Fibroblast of the conjunctiva (primary cell): ENCODE measurements at regions not wholly inside any gene's neighbourhood (a gene's known extent, or its start where the extent isn't known, plus 50 kb on each side); places are given as distances from the start of the nearest gene placed in this dataset.

Source experiments
- DNase-seq: peaks from one replicate; pipeline ENCODE4 v3.0.0-alpha.2; 2010; ENCODE audit warnings: low read depth

- no peak for DNase-seq
Observed at GRCh38 chr4:125517831-125518230, 203.1 kb downstream of the FAT4 start.

GRCh38 chr4:125518281-125518680 is 203.5 kb downstream of the FAT4 start:
- DNase-seq, result no peak

DNA sequence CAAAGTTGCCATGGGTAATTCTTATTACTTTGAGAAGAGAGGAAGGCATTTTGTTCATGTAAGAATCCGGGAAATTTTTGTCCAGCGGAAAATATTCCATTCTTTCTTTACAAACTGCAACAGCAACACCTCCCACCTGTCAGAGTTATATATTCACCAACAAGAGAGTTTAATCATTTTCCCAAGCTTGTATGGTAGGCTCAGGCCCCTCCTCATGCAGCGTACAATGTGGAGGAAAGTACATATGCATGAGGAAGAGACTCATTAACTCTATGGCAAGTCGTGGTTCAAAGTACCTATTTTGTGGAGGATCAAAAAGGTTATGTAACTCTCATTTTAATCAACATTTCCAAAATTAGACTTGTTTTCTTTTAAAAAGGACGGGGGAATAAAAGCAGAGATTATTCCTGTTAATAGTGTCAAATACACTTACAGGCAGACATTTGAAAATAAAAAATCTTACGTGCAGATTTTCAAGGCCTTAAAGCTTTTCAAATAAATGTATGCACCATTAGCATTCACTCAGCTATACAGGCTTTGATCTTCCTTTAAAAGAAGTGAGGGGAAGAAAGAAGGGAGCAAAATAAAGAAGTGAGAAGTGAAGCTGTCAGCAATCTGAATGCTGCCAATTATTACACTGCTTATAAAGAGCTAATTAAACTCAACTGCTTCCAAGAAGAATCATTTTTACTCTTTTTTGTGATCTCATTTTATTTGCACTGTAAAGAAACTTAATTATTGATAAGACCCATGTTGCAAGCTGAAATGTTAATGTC is 204.8 kb downstream of the FAT4 start:
- no peak for DNase-seq

DNA sequence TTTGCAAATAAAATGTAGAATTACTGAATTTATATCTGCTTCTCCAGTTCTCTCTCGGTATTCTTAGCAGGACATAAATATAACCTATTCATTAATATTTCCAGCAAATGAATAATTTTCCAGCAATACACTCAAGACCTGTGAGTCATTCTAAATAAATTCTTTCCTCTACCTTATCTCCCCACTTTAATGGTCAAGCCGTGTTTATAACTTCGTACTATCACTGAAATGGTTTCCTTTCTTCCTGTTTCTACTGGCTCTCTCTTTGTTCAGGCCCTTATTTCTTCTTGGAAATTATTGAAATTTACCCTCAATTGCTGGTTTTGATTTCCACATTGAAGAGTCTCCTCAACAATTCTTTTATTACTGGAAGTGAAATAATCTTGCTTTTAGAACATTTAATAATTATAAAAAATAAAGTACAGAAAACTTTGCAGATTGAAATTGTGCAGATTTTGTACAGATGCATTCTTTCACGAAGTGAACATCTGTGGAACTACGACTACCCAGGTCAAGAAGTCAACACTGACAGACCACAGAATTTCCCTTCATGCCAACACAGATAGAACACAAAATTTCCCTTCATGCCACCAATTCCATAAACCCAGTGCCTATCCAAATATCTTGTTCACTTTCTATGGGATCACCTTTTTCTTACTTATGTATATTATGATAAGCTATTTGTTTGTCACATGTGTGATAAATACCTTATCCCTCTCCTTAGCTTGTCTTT is 205.7 kb downstream of the FAT4 start:
- DNase-seq, result no peak

GRCh38 chr4:125522588-125522987 is 207.8 kb downstream of the FAT4 start:
- DNase-seq, result no peak

- DNase-seq, result no peak
Observed at GRCh38 chr4:125522992-125523391, 208.2 kb downstream of the FAT4 start.

DNA sequence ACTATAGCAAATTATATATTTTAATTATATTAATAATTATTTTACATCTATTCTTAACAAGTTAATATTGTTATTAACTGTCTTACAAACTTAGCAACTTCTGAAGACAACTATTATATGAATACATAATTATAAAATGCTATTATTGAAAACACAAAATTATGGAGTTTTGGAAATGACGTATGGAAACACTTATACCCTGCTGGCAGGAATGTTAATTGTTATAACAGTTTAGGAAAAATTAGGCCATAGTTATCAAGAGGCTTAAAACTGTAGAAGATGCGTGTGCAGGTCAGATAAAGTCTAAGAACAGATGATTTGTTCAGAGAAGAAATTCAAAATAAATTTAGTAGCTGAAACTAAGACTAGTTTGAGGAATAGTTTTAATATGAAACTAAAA is 211.7 kb downstream of the FAT4 start:
- no peak for DNase-seq

DNA sequence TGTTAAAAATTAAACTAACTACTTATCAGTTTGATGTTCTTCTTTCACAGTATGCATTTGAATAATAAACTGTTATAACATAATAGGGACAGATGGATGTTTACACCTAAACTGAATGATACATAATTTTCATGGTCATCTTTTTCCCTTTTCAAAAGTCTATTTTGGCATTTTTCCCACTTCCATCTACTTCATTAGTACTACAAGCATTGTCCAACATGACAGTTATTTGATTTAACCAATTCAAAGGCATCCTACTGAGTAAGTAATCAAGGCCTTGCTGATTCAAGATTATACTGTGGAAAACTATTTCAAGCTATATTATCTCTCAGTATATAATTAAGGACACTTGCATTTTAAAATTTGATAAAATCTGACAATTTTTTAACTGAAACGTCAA is 212.9 kb downstream of the FAT4 start:
- no peak for DNase-seq

DNA sequence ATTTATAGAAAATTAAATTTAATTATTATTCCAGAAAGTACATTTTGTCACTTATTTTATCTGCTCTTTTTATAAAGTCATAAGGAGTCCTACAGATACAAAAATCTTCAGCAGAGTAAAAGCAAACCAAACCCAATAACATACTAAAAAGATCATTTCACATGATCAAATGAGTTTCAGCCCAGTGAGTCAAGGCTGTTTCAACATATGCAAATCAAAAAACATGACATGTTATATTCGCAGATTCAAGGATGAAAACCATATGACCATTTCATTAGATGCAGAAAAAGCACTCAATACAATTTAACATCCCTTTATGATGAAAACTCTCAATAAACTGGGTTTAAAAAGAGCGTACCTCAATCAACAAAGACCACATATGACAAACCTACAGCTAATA is 214.3 kb downstream of the FAT4 start:
- DNase-seq, result peak; percentile 0

- no peak for DNase-seq
Observed at GRCh38 chr4:125538670-125539069, 223.9 kb downstream of the FAT4 start.

GRCh38 chr4:125539691-125540090 is 224.9 kb downstream of the FAT4 start:
- DNase-seq, result no peak

DNA sequence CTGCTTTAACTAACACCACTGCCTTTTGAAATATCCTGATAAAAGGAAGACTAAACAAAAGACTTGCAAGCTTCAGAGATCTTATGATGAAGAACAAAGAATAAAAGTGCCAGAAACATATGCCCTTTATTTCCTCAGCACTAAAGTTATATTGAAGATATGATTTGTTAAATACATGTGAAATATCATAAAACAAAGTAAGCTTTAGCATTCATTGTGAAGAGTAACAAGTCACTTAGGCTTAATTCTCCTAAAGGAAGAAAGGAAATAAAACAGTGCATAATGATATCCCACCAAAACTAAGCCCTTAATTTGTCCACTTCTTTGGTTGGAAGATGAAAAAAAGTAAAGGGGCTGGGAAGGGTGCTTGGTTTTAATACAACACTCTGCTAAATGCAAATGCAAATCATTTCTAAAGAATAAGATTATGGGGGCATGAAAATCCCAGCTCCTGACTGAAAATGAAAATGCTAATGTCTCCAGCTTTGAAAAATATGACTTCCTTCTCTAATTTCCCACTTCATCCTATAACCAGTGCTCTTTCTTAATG is 227.2 kb downstream of the FAT4 start:
- DNase-seq, result no peak

DNA sequence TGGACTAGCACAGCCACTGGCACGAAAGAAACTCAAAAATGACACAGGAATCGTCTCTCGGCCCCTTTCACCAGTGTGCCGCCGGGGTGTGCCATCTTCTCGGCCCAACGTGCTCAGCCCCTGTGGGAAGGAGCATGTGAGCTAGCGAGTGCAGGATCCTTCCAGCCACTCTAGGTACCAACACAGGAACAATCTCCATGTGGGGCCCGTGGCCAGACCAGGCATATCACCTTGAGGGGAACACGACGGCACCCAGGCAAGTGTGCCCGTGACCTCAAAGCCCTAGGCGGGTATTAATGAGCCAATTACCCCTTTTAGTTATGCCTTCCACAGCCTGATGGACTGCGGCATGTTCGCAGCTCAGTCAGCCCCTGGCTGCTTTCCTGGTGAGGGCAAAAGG is 231.5 kb downstream of the FAT4 start:
- no peak for DNase-seq

- DNase-seq, result peak; percentile 8
Observed at GRCh38 chr4:125547836-125548235, 233.1 kb downstream of the FAT4 start.

- DNase-seq, result no peak
Observed at GRCh38 chr4:125550769-125551168, 236.0 kb downstream of the FAT4 start.

DNA sequence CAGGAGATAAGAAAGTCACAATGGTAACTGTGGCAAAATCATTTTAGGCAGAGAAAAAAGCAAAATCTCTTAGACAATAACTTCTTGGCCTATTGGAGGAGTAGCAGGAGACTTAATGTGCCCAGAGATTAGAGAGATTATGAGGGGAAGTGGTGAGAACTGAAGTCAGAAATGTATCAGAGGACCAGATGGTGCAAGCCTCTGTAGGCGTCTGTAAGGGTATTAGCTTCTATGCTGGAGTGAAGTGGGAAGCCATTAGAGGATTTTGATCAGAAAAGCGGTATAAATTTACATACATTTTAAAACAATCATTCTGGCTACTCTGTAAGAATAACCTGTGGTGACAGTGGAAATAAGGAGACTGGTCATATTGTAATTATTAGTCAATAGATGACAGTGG is 236.7 kb downstream of the FAT4 start:
- no peak for DNase-seq

DNA sequence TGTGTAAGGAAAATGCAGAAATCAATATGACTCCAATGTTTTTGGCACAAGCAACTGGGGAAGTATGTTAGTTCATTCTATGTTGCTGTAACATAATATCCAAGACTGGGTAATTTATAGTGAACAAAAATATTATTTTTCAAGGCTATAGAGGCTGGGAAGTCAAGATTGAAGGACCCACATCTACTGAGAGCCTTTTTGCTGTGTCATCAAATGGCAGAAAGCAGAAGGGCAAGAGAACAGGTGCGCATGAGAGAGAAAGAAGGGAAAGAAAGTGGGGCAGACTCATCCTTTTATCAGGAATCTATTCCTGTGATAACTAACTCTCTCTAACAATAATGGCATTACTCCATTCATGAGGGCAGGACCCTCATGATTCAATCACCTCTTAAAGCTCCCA is 237.2 kb downstream of the FAT4 start:
- no peak for DNase-seq

DNA sequence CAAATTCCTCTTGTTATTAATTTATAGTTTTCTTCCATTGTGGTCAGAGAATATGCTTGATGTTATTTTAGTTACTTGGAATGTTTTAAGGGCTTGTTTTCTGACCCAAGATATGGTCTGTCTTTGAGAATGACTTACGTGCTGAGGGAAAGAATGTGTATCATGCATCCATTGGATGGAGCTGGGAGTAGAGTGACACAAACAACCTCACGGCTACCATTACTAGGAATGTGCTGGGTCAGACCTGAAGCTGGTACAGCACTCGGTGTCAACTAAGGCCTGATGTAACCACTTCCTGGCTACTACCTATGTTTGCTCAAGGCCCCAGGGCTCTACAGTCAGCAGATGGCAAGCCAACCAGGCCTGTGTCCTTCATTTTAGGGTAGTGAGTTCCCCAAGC is 257.8 kb downstream of the FAT4 start:
- DNase-seq, result no peak

DNA sequence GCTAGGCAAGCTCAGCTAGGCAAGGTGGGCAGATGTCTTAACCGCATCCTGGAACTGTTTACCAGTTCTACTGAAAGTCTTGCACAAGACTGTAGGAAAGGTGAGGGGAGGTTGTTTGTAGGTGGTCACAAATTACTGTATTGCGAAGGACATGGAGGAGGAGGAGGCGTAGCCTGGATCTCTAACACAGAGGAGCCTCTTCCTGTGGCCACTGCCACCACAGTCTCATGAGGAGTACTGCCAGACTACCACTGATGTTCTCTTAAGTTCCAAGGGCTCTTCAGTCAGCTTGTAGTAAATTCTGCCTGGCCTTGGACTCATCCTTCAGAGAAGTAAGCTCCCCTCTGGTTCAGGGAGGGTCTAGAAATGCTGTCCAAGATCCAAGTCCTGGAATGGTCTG is 258.6 kb downstream of the FAT4 start:
- DNase-seq, result no peak

DNA sequence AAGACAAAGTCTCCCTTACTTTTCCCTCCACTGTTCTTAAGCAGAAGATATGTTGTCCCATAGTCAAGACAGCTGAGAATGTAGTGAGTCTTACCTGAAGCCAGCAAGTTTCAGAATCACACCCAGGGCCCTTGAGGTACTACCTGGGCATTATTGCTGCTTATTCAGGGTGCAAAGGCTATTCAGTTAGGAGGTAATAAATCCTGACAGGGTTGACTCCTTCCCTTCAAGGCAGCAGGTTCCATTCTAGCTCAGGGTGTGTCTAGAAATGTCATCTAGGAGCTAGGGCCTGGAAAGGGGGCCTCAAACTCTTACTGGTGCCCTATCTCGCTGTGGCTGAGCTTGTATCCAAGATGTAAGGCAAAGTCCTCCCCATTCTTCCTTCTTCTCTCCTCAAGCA is 259.0 kb downstream of the FAT4 start:
- DNase-seq, result no peak

DNA sequence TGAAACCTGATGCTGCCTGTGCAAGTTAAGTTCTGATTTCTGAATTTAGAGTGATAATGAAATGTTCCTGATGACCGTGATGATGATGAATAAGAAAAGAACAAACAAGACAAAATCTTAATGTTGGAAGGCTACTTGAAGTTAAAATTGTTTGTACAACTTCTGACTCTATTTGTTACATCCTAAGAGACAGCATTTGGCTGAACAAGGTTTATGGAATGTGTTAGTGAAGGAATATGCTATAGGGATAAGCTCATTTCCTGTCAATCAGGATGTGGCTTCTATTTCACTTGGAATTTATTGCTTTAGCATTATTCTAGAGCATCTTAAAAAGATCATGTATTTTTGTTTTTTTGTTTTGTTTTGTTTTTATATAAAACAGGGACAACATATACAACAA is 267.5 kb downstream of the FAT4 start:
- DNase-seq, result no peak

- DNase-seq, result no peak
Observed at GRCh38 chr4:125590158-125590557, 275.4 kb downstream of the FAT4 start.

GRCh38 chr4:125591290-125591689 is 276.5 kb downstream of the FAT4 start:
- no peak for DNase-seq
